HepG2 (cell line): ENCODE measurements at regions not wholly inside any gene's neighbourhood (a gene's known extent, or its start where the extent isn't known, plus 50 kb on each side); places are given as distances from the start of the nearest gene placed in this dataset.

Source experiments
- CHD2 ChIP-seq: IDR thresholded peaks from 2 replicates; pipeline ENCODE4 v1.6.1; 2011; ENCODE audit warnings: low read depth, low read length, improper control_type of control experiment
- CTCF ChIP-seq: sonication (generic); formaldehyde crosslinking; IDR thresholded peaks from 2 replicates; pipeline ENCODE4 v1.5.0; 2020; ENCODE audit warnings: mild to moderate bottlenecking, missing genetic modification reagents, moderate library complexity
- NFE2L1 ChIP-seq: sonication (generic); formaldehyde crosslinking; IDR thresholded peaks from 2 replicates; pipeline ENCODE4 v1.4.0; 2020; ENCODE audit warnings: missing genetic modification reagents, mild to moderate bottlenecking, borderline replicate concordance
- NFIC ChIP-seq: IDR thresholded peaks from 2 replicates; pipeline ENCODE4 v1.6.1; 2012; ENCODE audit warnings: mild to moderate bottlenecking, low read length, inconsistent platforms

DNA sequence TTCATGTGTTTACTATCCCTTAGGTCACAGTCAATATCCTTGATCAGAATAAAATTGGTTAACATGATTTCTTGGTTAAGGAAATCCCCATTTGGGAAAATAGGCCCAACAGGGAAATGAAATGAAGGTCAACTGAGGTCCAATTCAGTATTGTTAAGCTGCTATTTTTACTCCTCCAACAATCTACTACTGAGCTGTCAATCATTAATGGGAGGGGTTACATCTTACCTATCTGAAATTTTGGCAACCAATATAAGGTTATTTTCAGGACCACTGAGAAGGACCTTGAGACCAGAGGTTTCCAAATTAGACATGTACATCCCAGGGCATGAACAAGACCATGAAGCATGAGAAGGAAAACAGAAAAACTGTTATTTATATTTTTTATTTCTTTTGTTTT, 64.2 kb upstream of the ALG13 start:
- TF ChIP-seq NFE2L1 (CRISPR knock-in tag), result no peak
- TF ChIP-seq CTCF, result no peak
- TF ChIP-seq NFIC, result no peak
- TF ChIP-seq CHD2, result no peak
